ENCODE measurements at regions not wholly inside any gene's neighbourhood (a gene's known extent, or its start where the extent isn't known, plus 50 kb on each side); places are given as distances from the start of the nearest gene placed in this dataset.
"Not testable (repeated sequence)": the region's sequence is repeated elsewhere in the genome, so short reads cannot be mapped to it uniquely, and the experiment has no call there.

DNA sequence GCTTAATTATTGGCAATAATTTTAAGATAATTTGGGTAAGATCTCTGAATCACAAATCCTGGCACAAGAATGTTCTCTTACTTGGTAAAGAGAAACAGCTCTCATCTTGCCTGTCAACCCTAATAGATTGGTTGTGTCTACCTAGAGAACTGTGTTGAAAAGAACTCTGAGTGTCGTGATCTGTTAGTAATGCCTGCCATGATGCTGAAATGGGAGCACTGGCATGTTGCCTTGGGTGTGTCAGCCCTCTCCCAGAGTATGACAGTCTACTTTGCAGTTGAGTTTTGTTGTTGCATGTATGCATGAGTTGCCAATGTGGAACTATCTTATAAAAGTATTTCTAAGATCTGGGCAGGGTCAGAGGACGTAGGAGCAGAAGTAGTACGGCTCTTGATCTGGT, 221.4 kb downstream of the MAF start:
- Histone ChIP-seq H3K9ac (ENCODE audit: low read length) (no peak overlapping the region), H3K36me3 (ENCODE audit: insufficient read depth, low read length) (no peaks in the 10 kb centered on the region), H3K9me2 (ENCODE audit: insufficient read depth, low read length) (no peaks in the 10 kb centered on the region), H3K4me3 (ENCODE audit: low read length) (no peak overlapping the region), H4K20me1 (ENCODE audit: insufficient read depth) (no peaks in the 10 kb centered on the region), H3K4me2 (ENCODE audit: low read length) (no peak overlapping the region), H3K79me2 (replicated peaks; ENCODE audit: insufficient read depth, low read length) (no peaks in the 10 kb centered on the region), H3K9me3 (ENCODE audit: low read length) (no peaks in the 10 kb centered on the region), H3K27me3 (ENCODE audit: insufficient read depth, low read depth, low read length) (no peaks in the 10 kb centered on the region), H3F3A (ENCODE audit: insufficient read depth, low read length, poor library complexity, severe bottlenecking) (no peaks in the 10 kb centered on the region), H3K27ac (ENCODE audit: low read length) (no peak overlapping the region), H2AFZ (ENCODE audit: low read depth, low read length) (no peak overlapping the region)
- TF ChIP-seq TAF1 (IDR thresholded peaks at IDR 0.05; ENCODE audit: low read depth) = no peak
- TF ChIP-seq POLR2AphosphoS5 (IDR thresholded peaks at IDR 0.05) = no peak

DNA sequence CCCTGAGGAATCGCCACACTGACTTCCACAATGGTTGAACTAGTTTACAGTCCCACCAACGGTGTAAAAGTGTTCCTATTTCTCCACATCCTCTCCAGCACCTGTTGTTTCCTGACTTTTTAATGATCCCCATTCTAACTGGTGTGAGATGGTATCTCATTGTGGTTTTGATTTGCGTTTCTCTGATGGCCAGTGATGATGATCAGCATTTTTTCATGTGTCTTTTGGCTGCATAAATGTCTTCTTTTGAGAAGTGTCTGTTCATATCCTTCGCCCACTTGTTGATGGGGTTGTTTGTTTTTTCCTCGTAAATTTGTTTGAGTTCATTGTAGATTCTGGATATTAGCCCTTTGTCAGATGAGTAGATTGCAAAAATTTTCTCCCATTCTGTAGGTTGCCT, 223.5 kb downstream of the MAF start:
- H3K4me2 ChIP-seq (ENCODE audit: low read length); H2AFZ ChIP-seq (ENCODE audit: low read depth, low read length); H4K20me1 ChIP-seq (ENCODE audit: insufficient read depth); H3K4me3 ChIP-seq (ENCODE audit: low read length); H3K9me3 ChIP-seq (ENCODE audit: low read length); H3K36me3 ChIP-seq (ENCODE audit: insufficient read depth, low read length); H3K9me2 ChIP-seq (ENCODE audit: insufficient read depth, low read length); H3F3A ChIP-seq (ENCODE audit: insufficient read depth, low read length, poor library complexity, severe bottlenecking); H3K79me2 ChIP-seq (replicated peaks; ENCODE audit: insufficient read depth, low read length); H3K27ac ChIP-seq (ENCODE audit: low read length); H3K9ac ChIP-seq (ENCODE audit: low read length); H3K27me3 ChIP-seq (ENCODE audit: insufficient read depth, low read depth, low read length): not testable (repeated sequence)

DNA sequence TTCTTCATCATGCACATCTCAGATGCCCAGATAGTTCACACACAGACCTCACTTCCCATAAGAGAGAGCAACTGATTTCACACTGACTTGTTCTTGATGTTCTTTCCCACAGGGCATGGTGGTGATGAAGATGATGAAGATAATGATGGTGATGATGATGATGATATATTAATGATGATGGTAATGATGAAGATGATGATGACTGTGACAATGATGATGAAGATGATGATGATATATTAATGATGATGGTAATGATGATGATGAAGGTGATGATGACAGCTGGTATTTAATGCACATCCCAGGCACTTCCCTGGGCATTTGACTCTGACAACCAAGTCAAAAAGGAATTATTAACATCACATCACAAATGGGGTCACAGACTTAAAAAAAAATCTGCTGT, 225.2 kb downstream of the MAF start:
- no peaks in the 10 kb centered on the region for H3K9me3 ChIP-seq (ENCODE audit: low read length)
- no peak overlapping the region for H3K9ac ChIP-seq (ENCODE audit: low read length)
- H3K9me2 ChIP-seq (ENCODE audit: insufficient read depth, low read length) = no peaks in the 10 kb centered on the region
- no peak overlapping the region for H2AFZ ChIP-seq (ENCODE audit: low read depth, low read length)
- no peaks in the 10 kb centered on the region for H4K20me1 ChIP-seq (ENCODE audit: insufficient read depth)
- no peaks in the 10 kb centered on the region for H3K79me2 ChIP-seq (replicated peaks; ENCODE audit: insufficient read depth, low read length)
- H3K4me2 ChIP-seq (ENCODE audit: low read length) = no peak overlapping the region
- no peak overlapping the region for H3K4me3 ChIP-seq (ENCODE audit: low read length)
- H3K27me3 ChIP-seq (ENCODE audit: insufficient read depth, low read depth, low read length) = no peaks in the 10 kb centered on the region
- H3K36me3 ChIP-seq (ENCODE audit: insufficient read depth, low read length) = no peaks in the 10 kb centered on the region
- no peak for TF ChIP-seq TAF1 (IDR thresholded peaks at IDR 0.05; ENCODE audit: low read depth)
- TF ChIP-seq RAD21 (conservative IDR thresholded peaks at IDR 0.05) = no peak
- no peak for TF ChIP-seq EZH2 (IDR thresholded peaks at IDR 0.05; ENCODE audit: borderline replicate concordance, insufficient read depth, low read length, poor library complexity, severe bottlenecking)
- TF ChIP-seq, protein P1, sequence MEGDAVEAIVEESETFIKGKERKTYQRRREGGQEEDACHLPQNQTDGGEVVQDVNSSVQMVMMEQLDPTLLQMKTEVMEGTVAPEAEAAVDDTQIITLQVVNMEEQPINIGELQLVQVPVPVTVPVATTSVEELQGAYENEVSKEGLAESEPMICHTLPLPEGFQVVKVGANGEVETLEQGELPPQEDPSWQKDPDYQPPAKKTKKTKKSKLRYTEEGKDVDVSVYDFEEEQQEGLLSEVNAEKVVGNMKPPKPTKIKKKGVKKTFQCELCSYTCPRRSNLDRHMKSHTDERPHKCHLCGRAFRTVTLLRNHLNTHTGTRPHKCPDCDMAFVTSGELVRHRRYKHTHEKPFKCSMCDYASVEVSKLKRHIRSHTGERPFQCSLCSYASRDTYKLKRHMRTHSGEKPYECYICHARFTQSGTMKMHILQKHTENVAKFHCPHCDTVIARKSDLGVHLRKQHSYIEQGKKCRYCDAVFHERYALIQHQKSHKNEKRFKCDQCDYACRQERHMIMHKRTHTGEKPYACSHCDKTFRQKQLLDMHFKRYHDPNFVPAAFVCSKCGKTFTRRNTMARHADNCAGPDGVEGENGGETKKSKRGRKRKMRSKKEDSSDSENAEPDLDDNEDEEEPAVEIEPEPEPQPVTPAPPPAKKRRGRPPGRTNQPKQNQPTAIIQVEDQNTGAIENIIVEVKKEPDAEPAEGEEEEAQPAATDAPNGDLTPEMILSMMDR (IDR thresholded peaks at IDR 0.05; ENCODE audit: poor library complexity, severe bottlenecking) = no peak
- TF ChIP-seq EP300 (conservative IDR thresholded peaks at IDR 0.05; ENCODE audit: poor library complexity, severe bottlenecking) = no peak
- TF ChIP-seq, protein P2, sequence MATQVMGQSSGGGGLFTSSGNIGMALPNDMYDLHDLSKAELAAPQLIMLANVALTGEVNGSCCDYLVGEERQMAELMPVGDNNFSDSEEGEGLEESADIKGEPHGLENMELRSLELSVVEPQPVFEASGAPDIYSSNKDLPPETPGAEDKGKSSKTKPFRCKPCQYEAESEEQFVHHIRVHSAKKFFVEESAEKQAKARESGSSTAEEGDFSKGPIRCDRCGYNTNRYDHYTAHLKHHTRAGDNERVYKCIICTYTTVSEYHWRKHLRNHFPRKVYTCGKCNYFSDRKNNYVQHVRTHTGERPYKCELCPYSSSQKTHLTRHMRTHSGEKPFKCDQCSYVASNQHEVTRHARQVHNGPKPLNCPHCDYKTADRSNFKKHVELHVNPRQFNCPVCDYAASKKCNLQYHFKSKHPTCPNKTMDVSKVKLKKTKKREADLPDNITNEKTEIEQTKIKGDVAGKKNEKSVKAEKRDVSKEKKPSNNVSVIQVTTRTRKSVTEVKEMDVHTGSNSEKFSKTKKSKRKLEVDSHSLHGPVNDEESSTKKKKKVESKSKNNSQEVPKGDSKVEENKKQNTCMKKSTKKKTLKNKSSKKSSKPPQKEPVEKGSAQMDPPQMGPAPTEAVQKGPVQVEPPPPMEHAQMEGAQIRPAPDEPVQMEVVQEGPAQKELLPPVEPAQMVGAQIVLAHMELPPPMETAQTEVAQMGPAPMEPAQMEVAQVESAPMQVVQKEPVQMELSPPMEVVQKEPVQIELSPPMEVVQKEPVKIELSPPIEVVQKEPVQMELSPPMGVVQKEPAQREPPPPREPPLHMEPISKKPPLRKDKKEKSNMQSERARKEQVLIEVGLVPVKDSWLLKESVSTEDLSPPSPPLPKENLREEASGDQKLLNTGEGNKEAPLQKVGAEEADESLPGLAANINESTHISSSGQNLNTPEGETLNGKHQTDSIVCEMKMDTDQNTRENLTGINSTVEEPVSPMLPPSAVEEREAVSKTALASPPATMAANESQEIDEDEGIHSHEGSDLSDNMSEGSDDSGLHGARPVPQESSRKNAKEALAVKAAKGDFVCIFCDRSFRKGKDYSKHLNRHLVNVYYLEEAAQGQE (IDR thresholded peaks at IDR 0.05; ENCODE audit: borderline replicate concordance) = no peak
- TF ChIP-seq MXI1 (conservative IDR thresholded peaks at IDR 0.05; ENCODE audit: poor library complexity, severe bottlenecking) = no peak
- TF ChIP-seq SMC3 (conservative IDR thresholded peaks at IDR 0.05; ENCODE audit: poor library complexity) = no peak
- no peak overlapping the region for H3K27ac ChIP-seq (ENCODE audit: low read length)
- H3F3A ChIP-seq (ENCODE audit: insufficient read depth, low read length, poor library complexity, severe bottlenecking) = no peaks in the 10 kb centered on the region

Measured in neural cell (in vitro differentiated cells).